ENCODE measurements at regions not wholly inside any gene's neighbourhood (a gene's known extent, or its start where the extent isn't known, plus 50 kb on each side); places are given as distances from the start of the nearest gene placed in this dataset.

DNA sequence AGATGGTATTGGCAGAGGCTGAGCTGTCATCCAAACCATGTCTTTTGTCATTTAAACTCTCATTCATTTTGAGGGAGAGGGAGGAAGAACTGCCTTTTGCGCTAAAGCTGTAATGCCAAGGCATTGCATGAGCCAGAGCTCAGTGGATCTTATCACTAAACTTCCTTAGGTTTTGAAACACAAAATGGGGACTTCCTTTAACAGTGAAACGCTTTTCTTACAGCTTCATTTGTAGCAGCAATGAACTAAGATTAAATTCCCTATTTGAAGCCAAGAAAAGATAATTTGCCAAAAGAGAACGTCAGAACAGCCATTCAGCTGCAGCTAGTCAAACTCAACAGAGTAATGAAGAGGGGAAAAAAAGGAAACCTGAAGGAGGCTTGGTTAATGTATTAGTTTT, 143.5 kb upstream of the MMADHC start:
- H2BK5ac ChIP-seq (ENCODE audit: low read depth, low read length, poor library complexity): no peak overlapping the region
- no peak overlapping the region for H2AFZ ChIP-seq (ENCODE audit: insufficient read depth, low read length, poor library complexity)
- H3K23ac ChIP-seq (ENCODE audit: low read length): no peak overlapping the region
- H4K12ac ChIP-seq (ENCODE audit: low read depth, low read length): no peak overlapping the region
- H3K36me3 ChIP-seq (ENCODE audit: control insufficient read depth in 1 of 2, insufficient read depth in 2 of 2, low read length in 2 of 2): no peaks in the 10 kb centered on the region
- no peak overlapping the region for H3K9ac ChIP-seq (ENCODE audit: low read length)
- H3K14ac ChIP-seq (ENCODE audit: low read length): no peak overlapping the region
- WGBS (ENCODE audit: extremely low coverage, insufficient coverage, insufficient read length): no CpG with 5 or more reads among the region's 3 CpGs
- no peak overlapping the region for H3K4me3 ChIP-seq (ENCODE audit: low read depth, low read length)
- no peak overlapping the region for H3K27ac ChIP-seq (ENCODE audit: low read depth, low read length)
- DNase-seq: no peak
- no peak overlapping the region for H2AK5ac ChIP-seq (ENCODE audit: low read length)
- no peak overlapping the region for H2BK120ac ChIP-seq (ENCODE audit: insufficient read depth, low read length, poor library complexity)
- no peak overlapping the region for H4K91ac ChIP-seq (ENCODE audit: low read depth, low read length)
- H3K4ac ChIP-seq (ENCODE audit: low read depth, low read length): no peak overlapping the region
- no peak overlapping the region for H3K18ac ChIP-seq (ENCODE audit: low read length)
- no peak overlapping the region for H2BK12ac ChIP-seq (ENCODE audit: low read length)
- H3K9me3 ChIP-seq (ENCODE audit: insufficient read depth, low read depth, low read length): no peaks in the 10 kb centered on the region
- H3K27me3 ChIP-seq (ENCODE audit: insufficient read depth, low read length): no peaks in the 10 kb centered on the region
- H3K79me2 ChIP-seq (ENCODE audit: control insufficient read depth, insufficient read depth, low read length, poor library complexity): no peaks in the 10 kb centered on the region
- H3K4me1 ChIP-seq (ENCODE audit: control insufficient read depth in 1 of 2, insufficient read depth in 2 of 2, low read length in 2 of 2): no peaks in the 10 kb centered on the region
- no peak overlapping the region for H3K4me2 ChIP-seq (ENCODE audit: low read length)
- no peak overlapping the region for H4K8ac ChIP-seq (ENCODE audit: low read depth, low read length)
- H3K79me1 ChIP-seq (ENCODE audit: low read length): peaks cover 6% of the 10 kb centered on the region

DNA sequence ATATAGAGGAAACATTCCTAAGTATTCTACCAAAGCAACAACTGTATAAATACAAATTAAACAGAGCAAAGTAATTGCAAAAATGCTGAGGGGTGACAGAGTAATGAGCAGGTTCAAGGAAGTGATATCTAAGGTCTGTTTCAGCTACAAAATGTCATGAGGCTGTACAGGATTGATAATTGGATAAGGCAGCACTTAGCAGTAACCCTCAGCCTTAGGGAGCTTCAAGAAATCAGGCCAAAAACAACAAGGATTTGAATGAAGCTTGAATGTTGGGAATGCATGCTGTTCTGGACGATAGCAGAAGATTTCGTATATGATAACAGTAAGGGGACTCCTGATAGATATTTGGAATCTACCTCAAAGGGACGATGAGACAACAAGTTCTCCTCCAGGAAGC, 142.0 kb upstream of the MMADHC start:
- no peak overlapping the region for H2BK12ac ChIP-seq (ENCODE audit: low read length)
- H3K4me2 ChIP-seq (ENCODE audit: low read length): no peak overlapping the region
- H3K9me3 ChIP-seq (ENCODE audit: insufficient read depth, low read depth, low read length): no peaks in the 10 kb centered on the region
- no peaks in the 10 kb centered on the region for H3K27me3 ChIP-seq (ENCODE audit: insufficient read depth, low read length)
- H3K4me3 ChIP-seq (ENCODE audit: low read depth, low read length): no peak overlapping the region
- no peak overlapping the region for H2AK5ac ChIP-seq (ENCODE audit: low read length)
- H3K23ac ChIP-seq (ENCODE audit: low read length): no peak overlapping the region
- WGBS (ENCODE audit: extremely low coverage, insufficient coverage, insufficient read length): no CpG with 5 or more reads among the region's 3 CpGs
- H3K79me1 ChIP-seq (ENCODE audit: low read length): peaks cover 4% of the 10 kb centered on the region
- no peak overlapping the region for H4K8ac ChIP-seq (ENCODE audit: low read depth, low read length)
- no peak for DNase-seq
- no peak overlapping the region for H3K4ac ChIP-seq (ENCODE audit: low read depth, low read length)
- no peak overlapping the region for H2BK120ac ChIP-seq (ENCODE audit: insufficient read depth, low read length, poor library complexity)
- H2BK5ac ChIP-seq (ENCODE audit: low read depth, low read length, poor library complexity): no peak overlapping the region
- no peak overlapping the region for H3K14ac ChIP-seq (ENCODE audit: low read length)
- H3K4me1 ChIP-seq (ENCODE audit: control insufficient read depth in 1 of 2, insufficient read depth in 2 of 2, low read length in 2 of 2): no peaks in the 10 kb centered on the region
- no peak overlapping the region for H4K91ac ChIP-seq (ENCODE audit: low read depth, low read length)
- H3K18ac ChIP-seq (ENCODE audit: low read length): no peak overlapping the region
- no peaks in the 10 kb centered on the region for H3K36me3 ChIP-seq (ENCODE audit: control insufficient read depth in 1 of 2, insufficient read depth in 2 of 2, low read length in 2 of 2)
- no peak overlapping the region for H4K12ac ChIP-seq (ENCODE audit: low read depth, low read length)
- no peak overlapping the region for H2AFZ ChIP-seq (ENCODE audit: insufficient read depth, low read length, poor library complexity)
- no peak overlapping the region for H3K27ac ChIP-seq (ENCODE audit: low read depth, low read length)
- H3K79me2 ChIP-seq (ENCODE audit: control insufficient read depth, insufficient read depth, low read length, poor library complexity): no peaks in the 10 kb centered on the region
- H3K9ac ChIP-seq (ENCODE audit: low read length): no peak overlapping the region

- no CpG with 5 or more reads among the region's 3 CpGs for WGBS (ENCODE audit: extremely low coverage, insufficient coverage, insufficient read length)
Measured at GRCh38 chr2:149727927-149728326, 140.4 kb upstream of the MMADHC start.

DNA sequence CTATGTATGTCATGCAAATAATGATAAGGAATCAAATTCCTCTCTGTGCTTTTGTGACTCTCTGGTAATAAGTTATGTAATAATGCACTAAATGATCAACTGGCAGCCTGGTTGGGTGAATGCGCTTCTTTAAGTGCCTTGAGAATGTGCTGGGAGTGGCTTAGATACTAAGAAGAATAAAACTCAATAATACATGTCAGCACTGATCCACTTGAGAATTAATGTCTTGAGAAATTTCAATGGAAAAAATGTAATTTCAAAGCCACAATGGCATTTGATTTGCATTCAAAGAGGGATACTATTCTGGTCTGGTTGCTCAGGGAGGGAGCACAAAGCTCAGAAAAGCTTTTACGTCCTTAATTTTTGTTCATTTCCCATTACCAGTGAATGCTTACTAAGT, 137.7 kb upstream of the MMADHC start:
- Histone ChIP-seq H3K79me2 (ENCODE audit: control insufficient read depth, insufficient read depth, low read length, poor library complexity) (no peaks in the 10 kb centered on the region), H4K12ac (ENCODE audit: low read depth, low read length) (no peak overlapping the region), H3K23ac (ENCODE audit: low read length) (no peak overlapping the region), H2BK12ac (ENCODE audit: low read length) (no peak overlapping the region), H3K27me3 (ENCODE audit: insufficient read depth, low read length) (no peaks in the 10 kb centered on the region), H3K14ac (ENCODE audit: low read length) (no peak overlapping the region), H3K9ac (ENCODE audit: low read length) (no peak overlapping the region), H2AK5ac (ENCODE audit: low read length) (no peak overlapping the region), H3K9me3 (ENCODE audit: insufficient read depth, low read depth, low read length) (no peaks in the 10 kb centered on the region), H3K79me1 (ENCODE audit: low read length) (no peaks in the 10 kb centered on the region), H3K36me3 (ENCODE audit: control insufficient read depth in 1 of 2, insufficient read depth in 2 of 2, low read length in 2 of 2) (no peaks in the 10 kb centered on the region), H3K4me1 (ENCODE audit: control insufficient read depth in 1 of 2, insufficient read depth in 2 of 2, low read length in 2 of 2) (no peaks in the 10 kb centered on the region), H2BK5ac (ENCODE audit: low read depth, low read length, poor library complexity) (no peak overlapping the region), H3K18ac (ENCODE audit: low read length) (no peak overlapping the region), H3K4ac (ENCODE audit: low read depth, low read length) (no peak overlapping the region), H3K27ac (ENCODE audit: low read depth, low read length) (no peak overlapping the region), H3K4me2 (ENCODE audit: low read length) (no peak overlapping the region), H2AFZ (ENCODE audit: insufficient read depth, low read length, poor library complexity) (no peak overlapping the region), H2BK120ac (ENCODE audit: insufficient read depth, low read length, poor library complexity) (no peak overlapping the region), H4K91ac (ENCODE audit: low read depth, low read length) (no peak overlapping the region), H4K8ac (ENCODE audit: low read depth, low read length) (no peak overlapping the region), H3K4me3 (ENCODE audit: low read depth, low read length) (no peak overlapping the region)
- no CpG with 5 or more reads among the region's 2 CpGs for WGBS (ENCODE audit: extremely low coverage, insufficient coverage, insufficient read length)
- DNase-seq: no peak

More at GRCh38 chr2:149727927-149728326, 140.4 kb upstream of the MMADHC start:
- Histone ChIP-seq H3K27ac (ENCODE audit: low read depth, low read length) (no peak overlapping the region), H2BK12ac (ENCODE audit: low read length) (no peak overlapping the region), H3K79me1 (ENCODE audit: low read length) (no peaks in the 10 kb centered on the region), H3K36me3 (ENCODE audit: control insufficient read depth in 1 of 2, insufficient read depth in 2 of 2, low read length in 2 of 2) (no peaks in the 10 kb centered on the region), H4K91ac (ENCODE audit: low read depth, low read length) (no peak overlapping the region), H3K4ac (ENCODE audit: low read depth, low read length) (no peak overlapping the region), H4K8ac (ENCODE audit: low read depth, low read length) (no peak overlapping the region), H3K9ac (ENCODE audit: low read length) (no peak overlapping the region), H3K9me3 (ENCODE audit: insufficient read depth, low read depth, low read length) (no peaks in the 10 kb centered on the region), H2AFZ (ENCODE audit: insufficient read depth, low read length, poor library complexity) (no peak overlapping the region), H4K12ac (ENCODE audit: low read depth, low read length) (no peak overlapping the region), H3K23ac (ENCODE audit: low read length) (no peak overlapping the region), H2BK5ac (ENCODE audit: low read depth, low read length, poor library complexity) (no peak overlapping the region), H3K4me2 (ENCODE audit: low read length) (no peak overlapping the region), H2AK5ac (ENCODE audit: low read length) (no peak overlapping the region), H3K4me3 (ENCODE audit: low read depth, low read length) (no peak overlapping the region), H3K4me1 (ENCODE audit: control insufficient read depth in 1 of 2, insufficient read depth in 2 of 2, low read length in 2 of 2) (no peaks in the 10 kb centered on the region), H3K18ac (ENCODE audit: low read length) (no peak overlapping the region), H3K14ac (ENCODE audit: low read length) (no peak overlapping the region), H2BK120ac (ENCODE audit: insufficient read depth, low read length, poor library complexity) (no peak overlapping the region), H3K27me3 (ENCODE audit: insufficient read depth, low read length) (no peaks in the 10 kb centered on the region), H3K79me2 (ENCODE audit: control insufficient read depth, insufficient read depth, low read length, poor library complexity) (no peaks in the 10 kb centered on the region)
- peak in 1 of 2 donors; percentile 1 for DNase-seq
